ENCODE measurements at regions not wholly inside any gene's neighbourhood (a gene's known extent, or its start where the extent isn't known, plus 50 kb on each side); places are given as distances from the start of the nearest gene placed in this dataset.

DNA sequence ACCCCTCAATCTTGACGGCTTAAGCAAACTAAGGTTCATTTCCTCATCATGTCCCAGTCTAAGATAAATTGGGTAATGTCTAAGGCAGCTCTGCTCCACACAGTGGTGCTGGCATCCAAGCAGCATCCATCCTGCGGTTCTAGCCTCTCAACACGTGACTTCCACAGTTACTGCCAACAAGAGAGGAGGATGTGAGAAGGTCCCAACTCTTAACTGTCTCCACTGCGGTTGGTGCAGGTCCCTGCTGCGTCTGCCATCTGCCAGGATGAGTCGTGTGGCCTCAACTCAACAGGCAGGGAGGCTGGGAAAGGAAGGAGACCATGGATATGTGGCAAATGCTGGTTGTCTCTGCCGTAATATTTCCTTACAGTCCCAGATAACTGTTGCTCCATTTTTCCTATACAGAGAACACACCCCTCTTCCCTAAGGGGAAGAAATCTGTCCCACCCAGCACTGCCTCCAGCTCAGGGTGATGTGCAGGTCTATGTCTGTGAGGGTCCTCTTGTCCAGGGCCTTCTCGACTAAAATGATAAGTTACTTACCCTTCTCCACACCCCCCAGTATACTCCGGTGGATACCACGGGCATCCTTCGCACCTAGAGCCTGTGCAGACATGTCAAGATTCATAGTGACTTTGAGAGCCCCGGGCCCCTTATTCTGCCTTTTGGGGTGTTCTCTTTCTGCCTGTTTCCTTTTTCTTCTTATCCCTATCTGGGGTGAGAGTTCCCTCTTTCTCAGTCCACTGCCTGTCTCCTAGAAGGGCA, 64.7 kb downstream of the KCNJ18 start:
- no peak for TF ChIP-seq EZH2 (IDR thresholded peaks at IDR 0.05; ENCODE audit: borderline replicate concordance, low read depth, low read length, poor library complexity, severe bottlenecking)
- TF ChIP-seq, protein P1, sequence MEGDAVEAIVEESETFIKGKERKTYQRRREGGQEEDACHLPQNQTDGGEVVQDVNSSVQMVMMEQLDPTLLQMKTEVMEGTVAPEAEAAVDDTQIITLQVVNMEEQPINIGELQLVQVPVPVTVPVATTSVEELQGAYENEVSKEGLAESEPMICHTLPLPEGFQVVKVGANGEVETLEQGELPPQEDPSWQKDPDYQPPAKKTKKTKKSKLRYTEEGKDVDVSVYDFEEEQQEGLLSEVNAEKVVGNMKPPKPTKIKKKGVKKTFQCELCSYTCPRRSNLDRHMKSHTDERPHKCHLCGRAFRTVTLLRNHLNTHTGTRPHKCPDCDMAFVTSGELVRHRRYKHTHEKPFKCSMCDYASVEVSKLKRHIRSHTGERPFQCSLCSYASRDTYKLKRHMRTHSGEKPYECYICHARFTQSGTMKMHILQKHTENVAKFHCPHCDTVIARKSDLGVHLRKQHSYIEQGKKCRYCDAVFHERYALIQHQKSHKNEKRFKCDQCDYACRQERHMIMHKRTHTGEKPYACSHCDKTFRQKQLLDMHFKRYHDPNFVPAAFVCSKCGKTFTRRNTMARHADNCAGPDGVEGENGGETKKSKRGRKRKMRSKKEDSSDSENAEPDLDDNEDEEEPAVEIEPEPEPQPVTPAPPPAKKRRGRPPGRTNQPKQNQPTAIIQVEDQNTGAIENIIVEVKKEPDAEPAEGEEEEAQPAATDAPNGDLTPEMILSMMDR (conservative IDR thresholded peaks at IDR 0.05; ENCODE audit: low read depth, low read length), result no peak
